IPS DF 19.7 (cell line): ENCODE measurements at regions not wholly inside any gene's neighbourhood (a gene's known extent, or its start where the extent isn't known, plus 50 kb on each side); places are given as distances from the start of the nearest gene placed in this dataset.

ENCODE experiments used
- DNase-seq: peaks from one replicate; pipeline ENCODE4 v3.0.0-alpha.2; 2013; ENCODE audit warnings: low read depth, low spot score

DNA sequence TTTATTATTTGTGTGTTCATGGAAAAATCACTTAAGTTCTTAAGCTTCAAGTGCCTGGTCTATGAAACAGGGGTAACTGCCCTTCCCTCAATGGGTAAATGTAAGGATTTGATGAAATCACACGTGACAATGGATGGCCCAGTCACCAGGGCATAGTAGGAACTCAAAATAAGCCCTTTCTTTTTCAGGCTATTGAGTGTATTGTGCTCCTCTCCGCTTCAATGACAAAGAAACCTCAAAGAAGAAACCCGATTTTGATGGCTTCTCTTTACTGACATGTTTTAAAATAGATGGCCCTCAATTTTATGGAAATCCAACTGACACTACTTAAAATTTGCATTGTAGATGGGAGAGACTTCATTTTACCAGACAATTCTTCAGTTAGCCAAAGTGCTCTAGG lies 543.5 kb downstream of the OMA1 start:
- DNase-seq = peak; percentile 42

DNA sequence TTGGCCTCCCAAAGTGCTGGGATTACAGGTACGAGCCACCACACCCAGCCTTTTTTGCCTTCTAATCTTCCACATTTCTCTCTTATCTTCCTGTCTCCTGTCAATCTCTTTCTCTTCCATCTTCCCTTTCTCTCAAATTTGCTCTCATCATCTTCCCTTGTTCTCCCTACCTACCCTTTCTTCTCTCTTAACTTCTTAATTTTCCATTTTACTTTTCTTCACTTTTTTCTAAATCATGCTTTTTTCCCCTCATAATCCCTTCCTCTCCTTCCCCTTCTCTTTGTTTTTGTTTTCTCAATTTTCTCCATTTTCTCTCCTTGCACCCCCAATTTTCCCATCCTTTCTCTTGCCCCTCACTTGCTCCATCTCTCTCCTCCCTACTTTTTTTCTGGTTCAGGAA lies 545.7 kb downstream of the OMA1 start:
- no peak for DNase-seq

DNA sequence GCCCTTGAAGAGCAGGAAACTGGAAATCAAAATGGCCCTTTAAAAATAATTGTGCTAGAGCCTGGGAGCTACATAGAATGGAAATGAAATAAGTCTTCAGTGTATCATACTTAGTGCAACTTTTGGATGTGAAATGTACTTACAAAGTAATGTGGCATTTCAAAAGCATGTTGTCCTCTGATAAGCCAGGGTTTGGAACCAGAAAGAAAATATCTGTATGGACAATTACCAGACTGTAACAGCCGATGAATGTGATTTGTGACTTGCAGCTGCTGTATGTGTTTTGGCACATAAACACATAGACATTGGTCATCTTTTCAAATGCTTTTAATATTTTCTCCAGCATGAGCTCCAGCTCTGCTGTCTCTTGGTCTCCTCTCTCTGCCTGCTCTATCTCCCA lies 546.4 kb downstream of the OMA1 start:
- no peak for DNase-seq

DNA sequence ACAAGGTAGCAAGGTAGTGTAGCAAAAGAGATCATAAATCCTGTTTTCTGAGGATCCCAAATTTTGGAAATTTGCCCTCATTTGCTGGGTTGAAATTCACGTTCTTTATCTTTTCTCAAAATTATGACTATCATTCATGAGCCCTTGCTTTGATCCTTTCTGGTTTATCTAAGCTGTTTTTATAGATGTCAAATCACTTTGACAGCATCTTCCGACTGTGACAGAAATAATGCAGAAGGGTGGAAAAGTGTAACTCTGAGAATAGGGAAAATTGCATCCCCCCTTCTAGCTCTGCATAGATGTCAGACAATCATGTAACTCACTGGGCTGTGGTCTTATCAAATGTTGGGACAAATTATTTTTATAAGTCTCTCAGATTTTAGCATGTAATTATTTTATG lies 550.1 kb downstream of the OMA1 start:
- DNase-seq = no peak

DNA sequence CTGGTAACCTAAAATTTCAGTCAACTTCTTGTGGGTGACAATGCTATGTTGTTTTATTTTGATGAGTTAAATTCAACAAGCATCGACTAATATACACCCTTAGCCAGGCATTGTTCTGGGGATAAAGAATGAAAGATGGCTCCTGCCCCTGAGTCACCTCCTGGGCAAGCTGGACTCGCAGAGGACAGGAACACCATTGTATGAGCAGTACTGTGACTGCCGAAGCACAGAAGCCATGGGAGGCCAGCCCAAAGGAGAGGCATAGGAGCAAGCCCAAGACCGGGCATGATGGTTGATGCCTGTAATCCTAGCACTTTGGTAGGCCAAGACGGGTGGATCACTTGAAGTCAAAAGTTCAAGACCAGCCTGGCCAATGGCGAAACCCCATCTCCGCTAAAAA lies 555.2 kb downstream of the OMA1 start:
- no peak for DNase-seq

DNA sequence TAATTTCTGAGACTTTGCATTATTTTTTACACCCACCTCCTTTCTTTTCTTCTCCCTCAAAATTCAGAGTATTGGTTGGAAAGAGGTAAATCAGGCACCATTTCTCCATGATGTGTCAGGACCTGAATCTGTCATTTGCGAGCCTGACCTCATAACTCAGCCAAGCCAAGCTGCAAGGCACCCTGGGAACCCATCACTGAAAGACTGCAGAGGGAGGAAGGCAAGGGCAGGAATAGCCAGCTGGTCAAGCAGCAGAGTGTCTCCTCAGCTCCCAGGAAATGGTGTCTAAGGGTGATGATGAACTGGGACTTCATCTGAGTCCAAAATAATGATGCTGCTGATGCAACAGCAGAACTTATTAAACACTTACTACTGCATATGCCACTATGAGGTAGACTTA lies 556.6 kb downstream of the OMA1 start:
- DNase-seq = no peak

DNA sequence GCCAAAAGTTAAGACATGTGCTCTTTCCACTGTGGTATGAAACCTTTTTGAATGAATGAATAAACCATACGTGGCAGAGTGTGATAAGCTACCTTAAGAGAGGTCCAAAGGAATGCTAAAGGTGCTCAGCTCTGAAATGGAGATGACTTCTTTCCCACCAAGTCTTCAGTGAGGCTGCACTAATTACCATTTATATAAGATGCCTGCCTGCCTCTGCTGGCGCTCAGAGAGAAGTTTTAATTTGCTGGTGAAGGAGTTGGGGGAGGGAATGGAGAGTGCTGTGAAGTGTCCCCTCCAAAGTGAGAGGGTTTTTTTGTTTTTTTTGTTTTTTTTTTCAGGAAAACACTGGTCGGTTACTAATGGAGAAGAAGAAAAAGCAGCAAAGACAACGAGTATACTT lies 559.0 kb downstream of the OMA1 start:
- DNase-seq = no peak

DNA sequence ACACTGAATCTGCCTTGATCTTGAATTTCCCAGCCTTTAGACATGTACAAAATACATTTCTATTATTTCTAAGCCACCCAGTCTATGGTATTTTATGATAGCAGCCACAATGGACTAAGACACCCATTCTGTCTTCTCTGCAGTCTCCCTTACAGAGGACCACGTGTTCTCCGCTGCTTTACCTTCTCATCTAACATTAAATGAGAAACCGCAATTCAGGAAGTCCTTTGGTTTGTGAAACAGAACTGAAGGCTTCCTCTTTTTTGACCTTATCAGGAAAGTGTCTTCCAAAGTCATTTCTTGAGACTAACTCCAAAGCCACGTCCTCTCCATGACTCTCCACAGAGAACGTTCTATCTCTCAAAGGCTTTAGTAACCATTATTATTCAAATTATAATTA lies 560.1 kb downstream of the OMA1 start:
- no peak for DNase-seq

DNA sequence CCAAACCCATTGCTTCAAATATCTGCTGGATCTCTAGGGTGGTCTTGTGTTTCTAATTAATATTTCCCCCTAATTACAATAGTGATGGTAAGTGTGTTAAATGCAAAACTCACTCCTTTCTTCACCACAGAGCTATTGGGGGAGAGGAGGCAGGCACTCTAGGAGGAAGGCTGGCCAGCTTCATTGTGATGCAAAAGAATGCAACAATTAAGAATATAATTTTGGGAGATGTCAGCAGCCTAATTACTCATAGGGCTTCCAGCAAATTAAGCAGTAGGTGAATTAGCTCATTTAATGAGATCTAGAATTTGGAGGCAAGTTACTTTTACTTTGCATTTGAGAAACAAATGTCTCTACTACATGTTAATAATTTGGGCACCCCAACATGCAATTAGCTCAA lies 560.4 kb upstream of the DAB1 start:
- DNase-seq = no peak

DNA sequence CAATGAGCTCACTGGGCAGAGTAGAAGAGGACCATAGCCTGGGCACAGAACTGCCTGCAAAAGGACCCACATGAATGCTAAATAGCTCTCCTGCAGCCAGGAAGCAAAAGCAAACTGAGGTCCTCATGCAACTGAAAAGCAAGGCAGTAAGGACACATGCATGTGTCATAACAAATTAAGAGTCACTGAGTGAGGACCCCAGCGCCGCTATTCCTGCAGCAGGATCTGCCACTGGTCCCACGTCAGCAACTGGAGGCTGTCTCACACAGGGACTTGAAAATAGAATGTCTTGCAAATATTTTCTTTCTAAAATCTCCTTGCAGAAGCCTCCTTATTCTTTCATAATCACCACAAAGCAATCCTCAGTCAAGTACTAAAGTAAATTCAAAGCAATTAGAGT lies 559.6 kb upstream of the DAB1 start:
- DNase-seq = no peak

DNA sequence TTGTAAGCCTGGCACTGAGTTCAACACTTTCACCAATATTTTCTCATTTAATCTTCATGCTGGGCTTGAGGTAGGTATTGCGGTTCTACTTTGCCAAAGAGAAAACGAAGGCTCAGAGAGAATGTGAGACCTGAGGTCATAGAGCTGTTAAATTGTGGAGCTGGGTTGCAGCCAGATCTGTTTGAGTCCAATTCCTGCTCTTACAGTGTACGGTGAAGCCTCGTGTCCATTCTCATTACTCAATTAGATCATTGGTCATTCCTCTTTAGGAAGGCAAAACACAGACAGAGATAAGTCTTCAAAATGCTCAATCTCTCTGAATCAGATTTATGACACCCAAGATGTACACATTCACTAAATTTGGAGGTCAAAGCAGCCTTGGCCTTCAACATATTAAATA lies 559.0 kb upstream of the DAB1 start:
- no peak for DNase-seq

DNA sequence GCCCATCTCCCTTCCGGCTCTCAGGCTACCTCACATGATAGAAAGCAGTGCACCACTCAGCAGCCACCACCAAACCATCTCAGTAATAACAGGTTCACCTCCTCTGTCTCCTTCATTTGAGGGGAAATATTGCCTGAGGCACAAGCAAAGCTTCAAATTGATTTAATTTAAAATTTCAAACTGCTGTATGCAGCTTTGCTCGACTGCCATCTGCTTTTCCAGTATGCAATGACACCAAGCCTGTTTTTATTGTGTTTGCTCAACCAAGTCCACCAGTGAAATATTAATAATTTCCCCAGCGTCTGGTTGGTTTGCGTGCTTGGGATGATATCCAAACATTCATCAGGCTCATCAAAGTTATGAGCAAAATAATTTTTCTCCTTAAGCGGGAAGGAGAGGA lies 552.4 kb upstream of the DAB1 start:
- no peak for DNase-seq

DNA sequence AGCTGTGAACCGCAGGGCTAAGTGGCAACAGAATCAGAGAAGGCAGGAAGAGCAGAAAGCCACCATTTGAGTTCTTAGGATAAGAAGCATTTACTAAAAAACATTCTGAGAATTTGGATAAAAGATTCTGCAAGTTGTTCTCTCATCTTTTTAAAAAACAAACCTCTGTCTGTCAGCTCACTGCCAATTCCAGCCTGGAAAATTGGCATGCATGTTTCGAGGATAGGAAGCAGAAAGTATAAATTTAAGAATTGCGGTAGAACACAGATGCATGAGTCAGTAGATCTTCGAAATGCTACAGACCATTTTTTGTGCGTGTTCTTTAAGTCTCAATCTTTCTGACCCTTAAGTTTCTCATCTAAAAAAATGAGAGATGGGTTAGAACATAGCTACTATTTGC lies 544.5 kb upstream of the DAB1 start:
- DNase-seq = no peak

DNA sequence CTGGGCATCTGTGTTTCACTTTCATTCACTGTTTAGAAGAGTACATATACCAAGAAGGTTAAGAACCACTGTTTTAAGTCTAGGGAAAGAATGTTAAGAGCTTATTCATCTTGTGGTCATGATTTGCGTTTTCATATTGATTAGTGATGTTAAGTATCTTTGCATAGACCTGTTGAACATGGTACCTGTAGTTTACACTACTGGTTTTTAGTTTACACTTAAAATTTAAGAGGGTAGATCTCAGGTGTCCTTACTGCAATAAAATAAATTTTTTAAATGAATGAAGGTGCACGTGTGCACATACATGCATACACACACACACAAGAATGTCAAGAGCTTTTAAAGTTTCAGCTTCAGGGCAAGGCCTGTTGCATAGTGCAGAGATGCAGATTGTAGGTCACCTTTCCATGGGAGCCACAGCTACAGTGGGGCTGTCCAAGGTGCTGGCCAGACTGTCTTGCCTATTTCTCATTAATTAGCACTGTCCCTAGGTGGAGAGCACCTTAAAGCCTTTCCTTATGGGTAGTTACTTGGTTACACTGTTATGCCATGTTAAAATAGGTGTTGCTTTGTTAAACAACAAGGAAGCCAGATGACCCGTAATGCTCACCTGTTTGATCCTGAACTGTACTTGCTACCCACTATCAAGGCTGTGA lies 543.0 kb upstream of the DAB1 start:
- DNase-seq = no peak

DNA sequence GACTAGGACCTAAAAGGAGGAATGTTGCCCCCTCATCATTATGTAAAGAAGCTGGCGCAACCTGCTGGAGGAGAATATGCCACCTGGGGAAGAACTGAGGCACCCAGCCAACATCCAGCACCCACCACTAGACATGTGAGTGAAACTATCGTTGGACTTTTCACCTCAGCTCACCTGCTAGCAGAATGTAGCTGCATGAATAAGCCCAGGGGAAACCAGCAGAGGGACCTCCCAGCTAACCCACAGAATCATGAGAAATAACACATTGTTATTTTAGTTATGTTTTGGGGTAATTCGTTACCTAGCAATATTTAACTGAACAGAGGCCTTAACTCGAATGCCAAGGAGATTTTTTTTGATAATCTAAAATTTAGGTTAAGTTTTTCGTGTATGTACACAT lies 542.5 kb upstream of the DAB1 start:
- no peak for DNase-seq

DNA sequence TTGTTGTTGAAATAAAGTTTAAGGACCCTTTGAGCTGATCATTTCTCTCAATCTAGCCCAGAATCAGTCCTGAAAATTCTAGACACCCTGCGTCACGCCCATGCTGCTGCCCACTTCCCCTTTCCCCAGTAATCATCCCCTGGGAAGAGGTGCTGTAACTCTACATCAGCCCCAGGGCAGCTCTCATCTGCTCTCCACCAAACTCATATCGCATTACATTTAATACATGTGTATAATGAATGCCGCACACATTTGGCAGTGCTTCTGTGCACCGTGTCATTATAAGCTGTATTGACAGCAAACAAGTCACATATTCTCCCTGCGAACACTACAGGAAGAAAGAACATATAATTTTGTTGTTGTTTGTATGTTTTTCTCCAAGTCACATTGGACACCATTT lies 539.7 kb upstream of the DAB1 start:
- DNase-seq = no peak

DNA sequence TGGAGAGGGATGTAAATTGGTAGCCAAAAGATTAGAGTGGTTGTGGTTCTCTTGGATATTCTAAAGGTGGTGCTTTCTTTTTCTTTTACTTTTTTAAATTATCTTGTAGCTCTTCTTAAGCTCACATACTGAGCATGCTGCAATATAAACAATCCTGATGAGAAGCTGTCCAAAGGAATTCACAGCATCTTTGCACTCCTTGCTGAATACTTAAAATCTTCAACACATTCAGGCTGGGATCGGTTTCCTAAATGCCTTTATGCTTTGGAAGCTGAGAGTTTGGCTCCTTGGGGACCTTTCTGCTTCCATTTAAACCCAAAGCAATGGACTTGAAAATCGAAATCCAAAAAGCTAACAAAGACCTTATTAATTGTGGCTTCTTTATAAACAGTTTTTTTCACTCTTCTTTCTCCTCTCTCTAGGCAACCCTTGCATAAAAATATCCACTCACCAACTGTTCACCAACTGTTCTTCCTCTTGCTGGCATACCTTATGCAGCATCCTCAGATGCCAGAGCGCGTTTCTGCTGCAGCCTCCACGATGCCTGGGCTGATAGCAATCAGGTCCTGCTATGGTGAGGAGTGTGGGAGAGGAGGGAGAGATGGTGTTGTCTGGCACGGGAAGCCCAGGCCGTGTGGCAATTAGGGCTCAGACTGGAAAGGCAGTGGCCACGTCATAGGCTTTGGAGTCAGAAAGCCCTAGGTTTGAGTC lies 535.8 kb upstream of the DAB1 start:
- DNase-seq = no peak

DNA sequence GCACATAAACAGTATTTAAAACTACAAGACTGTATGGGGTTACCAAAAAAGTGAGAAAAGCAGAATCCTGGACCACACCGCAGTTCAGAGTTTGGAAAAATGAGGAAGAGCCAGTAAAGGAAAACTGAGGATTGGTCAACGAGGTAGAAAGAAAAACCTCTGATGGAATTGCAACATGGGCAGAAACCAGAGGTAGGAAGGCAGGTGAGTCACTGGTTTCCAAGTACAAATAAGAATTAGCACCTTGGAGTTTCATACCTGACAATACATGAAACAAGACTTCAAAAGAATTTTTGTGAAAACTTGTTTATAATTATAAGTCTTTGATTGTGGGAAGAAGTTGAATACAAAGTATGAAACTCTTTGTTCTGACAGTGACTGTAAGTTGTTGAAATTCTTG lies 533.7 kb upstream of the DAB1 start:
- DNase-seq = no peak

DNA sequence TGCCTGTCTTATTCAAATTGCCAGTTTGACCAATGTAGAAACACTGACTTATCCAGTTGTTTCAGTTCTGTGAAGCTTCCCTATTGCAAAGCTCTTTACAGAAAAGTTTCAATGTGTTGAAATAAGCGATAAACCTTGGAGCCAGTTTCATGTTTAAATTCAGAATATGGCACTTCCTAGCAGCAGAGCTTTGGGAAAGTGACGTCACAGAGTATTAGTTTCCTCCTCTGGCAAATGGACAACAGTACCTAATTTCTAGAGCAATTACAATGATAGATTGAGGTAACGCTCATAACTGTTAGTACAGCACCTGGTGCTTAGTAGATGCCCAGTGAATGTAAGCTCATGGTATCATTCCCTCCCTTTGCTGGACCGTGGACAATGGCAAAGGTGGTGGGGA lies 527.5 kb upstream of the DAB1 start:
- DNase-seq = no peak

DNA sequence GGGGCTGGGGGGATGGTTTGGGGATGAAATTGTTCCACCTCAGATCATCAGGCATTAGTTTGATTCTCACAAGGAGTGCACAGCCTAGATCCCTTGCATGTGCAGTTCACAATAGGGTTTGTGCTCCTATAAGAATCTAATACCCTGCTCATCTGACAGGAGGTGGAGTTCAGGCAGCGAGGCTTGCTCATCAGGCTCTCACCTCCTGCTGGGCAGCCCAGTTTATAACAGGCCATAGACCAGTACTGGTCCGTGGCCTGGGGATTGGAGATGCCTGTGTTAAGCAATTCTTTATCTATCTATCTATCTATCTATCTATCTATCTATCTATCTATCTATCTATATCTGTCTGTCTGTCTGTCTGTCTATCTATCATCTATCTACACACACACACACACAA lies 525.3 kb upstream of the DAB1 start:
- no peak for DNase-seq

DNA sequence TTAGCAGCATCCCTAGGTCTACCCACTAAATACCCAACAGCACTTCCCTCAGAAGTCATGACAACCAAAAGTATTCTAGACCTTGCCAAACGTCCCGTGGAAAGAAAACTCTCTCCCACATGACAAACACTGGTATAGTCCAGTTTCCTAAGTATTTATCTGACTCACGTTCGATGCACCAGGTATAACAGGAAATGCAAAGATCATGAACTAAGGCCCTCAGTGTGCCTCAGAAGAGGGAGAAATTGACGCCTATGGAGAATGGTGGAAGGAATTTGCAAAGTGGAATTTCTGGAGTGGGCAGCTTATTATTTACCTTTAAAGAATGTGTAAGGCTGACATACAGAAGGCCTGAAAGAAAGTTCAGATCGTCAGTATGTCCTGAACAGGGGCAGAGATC lies 523.6 kb upstream of the DAB1 start:
- DNase-seq = no peak

DNA sequence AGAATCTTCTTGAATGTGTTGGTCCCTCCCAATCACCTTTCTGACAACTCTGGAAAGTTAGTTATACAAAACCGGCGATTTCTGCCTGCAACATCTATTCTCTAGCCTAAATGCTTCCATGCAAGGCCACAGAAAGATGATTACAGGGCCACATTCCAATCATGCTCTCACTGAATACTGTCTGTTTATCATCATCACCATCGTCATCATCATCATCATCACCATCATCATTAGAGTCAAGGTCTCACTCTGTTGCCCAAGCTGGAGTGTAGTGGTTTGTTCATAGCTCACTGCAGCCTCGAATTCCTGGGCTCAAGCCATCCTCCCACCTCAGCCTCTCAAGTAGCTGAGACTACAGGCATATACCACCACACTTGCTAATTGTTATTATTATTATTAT lies 521.2 kb upstream of the DAB1 start:
- DNase-seq = no peak

DNA sequence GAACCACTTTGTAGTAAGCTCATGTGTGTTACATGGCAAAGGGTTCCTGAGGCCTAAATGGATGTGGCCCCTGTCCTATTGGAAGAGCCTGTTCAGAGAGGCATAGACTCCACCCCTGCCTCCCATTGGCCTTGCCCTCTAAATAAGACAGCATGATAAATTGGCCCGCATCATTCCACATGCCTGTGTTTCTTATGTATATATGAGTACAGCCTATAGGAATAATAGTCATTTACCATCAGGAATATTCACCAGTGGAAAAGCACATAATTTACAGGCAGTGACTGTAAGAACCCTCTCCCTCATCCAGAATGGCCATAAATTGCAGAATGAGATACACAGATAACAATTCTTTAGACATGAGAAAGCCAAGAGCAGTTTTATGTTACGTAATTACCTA lies 519.5 kb upstream of the DAB1 start:
- DNase-seq = no peak

DNA sequence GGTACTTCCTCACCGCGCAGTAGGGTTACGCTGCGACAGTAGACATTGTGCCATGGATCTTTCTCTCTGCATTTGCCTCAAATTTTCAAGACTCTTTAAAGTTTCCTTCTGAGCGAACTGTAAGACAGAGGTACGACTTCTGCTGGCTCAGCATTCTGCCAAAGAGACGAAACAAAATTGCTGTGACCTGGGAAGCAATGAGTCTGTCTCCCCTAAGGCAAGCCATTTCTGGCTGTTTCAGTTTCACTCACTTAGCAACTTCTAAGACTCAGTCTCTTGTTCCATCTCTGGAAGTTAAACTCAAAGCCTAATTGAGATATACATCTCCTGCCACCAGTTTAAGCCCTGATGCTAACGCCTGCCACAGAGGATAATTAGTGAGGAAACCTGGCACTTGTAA lies 510.9 kb upstream of the DAB1 start:
- no peak for DNase-seq
